ENCODE measurements at regions not wholly inside any gene's neighbourhood (a gene's known extent, or its start where the extent isn't known, plus 50 kb on each side); places are given as distances from the start of the nearest gene placed in this dataset.

- Histone ChIP-seq H3K27ac (no peak overlapping the region), H3K9me3 (ENCODE audit: low read depth) (no peaks in the 10 kb centered on the region), H3F3A (ENCODE audit: low read depth) (no peaks in the 10 kb centered on the region), H3K27me3 (no peaks in the 10 kb centered on the region), H2AFZ (replicated peaks) (no peak overlapping the region), H3K9ac (no peak overlapping the region), H3K36me3 (no peaks in the 10 kb centered on the region), H3K4me1 (peaks cover 12% of the 10 kb centered on the region), H3K4me3 (no peak overlapping the region), H3K4me2 (no peak overlapping the region), H3K79me2 (ENCODE audit: low read depth) (no peaks in the 10 kb centered on the region), H4K20me1 (ENCODE audit: low read depth) (no peaks in the 10 kb centered on the region)
- TF ChIP-seq EZH2 (IDR thresholded peaks at IDR 0.05) = no peak
- DNase-seq (ENCODE audit: low spot score) = peak; percentile 75
- no peaks in the 10 kb centered on the region for H3K9me3 Mint-ChIP-seq
- H3K36me3 Mint-ChIP-seq = no peaks in the 10 kb centered on the region
- H3K4me1 Mint-ChIP-seq = peaks cover 15% of the 10 kb centered on the region
- H3K4me3 Mint-ChIP-seq = no peak overlapping the region
- H3K27ac Mint-ChIP-seq = peak overlapping the region; percentile 33
- H3K27me3 Mint-ChIP-seq (ENCODE audit: insufficient read depth, low read depth) = no peaks in the 10 kb centered on the region
Measured at GRCh38 chr3:120846073-120846472, 61.9 kb upstream of the STXBP5L start.

GRCh38 chr3:120848503-120848902 is 59.5 kb upstream of the STXBP5L start:
- Histone ChIP-seq H3K36me3 (no peaks in the 10 kb centered on the region), H3K9ac (no peak overlapping the region), H3K4me1 (peaks cover 12% of the 10 kb centered on the region), H3K27ac (no peak overlapping the region), H3F3A (ENCODE audit: low read depth) (no peaks in the 10 kb centered on the region), H2AFZ (replicated peaks) (no peak overlapping the region), H3K79me2 (ENCODE audit: low read depth) (no peaks in the 10 kb centered on the region), H3K4me2 (no peak overlapping the region), H3K27me3 (no peaks in the 10 kb centered on the region), H4K20me1 (ENCODE audit: low read depth) (no peaks in the 10 kb centered on the region), H3K4me3 (no peak overlapping the region), H3K9me3 (ENCODE audit: low read depth) (no peaks in the 10 kb centered on the region)
- H3K27me3 Mint-ChIP-seq (ENCODE audit: insufficient read depth, low read depth) = no peaks in the 10 kb centered on the region
- no peak overlapping the region for H3K4me3 Mint-ChIP-seq
- no peak for DNase-seq (ENCODE audit: low spot score)
- no peaks in the 10 kb centered on the region for H3K36me3 Mint-ChIP-seq
- no peaks in the 10 kb centered on the region for H3K9me3 Mint-ChIP-seq
- TF ChIP-seq EZH2phosphoT487 (IDR thresholded peaks at IDR 0.05) (no peak), EZH2 (IDR thresholded peaks at IDR 0.05) (no peak)
- TF ChIP-seq, protein P1, sequence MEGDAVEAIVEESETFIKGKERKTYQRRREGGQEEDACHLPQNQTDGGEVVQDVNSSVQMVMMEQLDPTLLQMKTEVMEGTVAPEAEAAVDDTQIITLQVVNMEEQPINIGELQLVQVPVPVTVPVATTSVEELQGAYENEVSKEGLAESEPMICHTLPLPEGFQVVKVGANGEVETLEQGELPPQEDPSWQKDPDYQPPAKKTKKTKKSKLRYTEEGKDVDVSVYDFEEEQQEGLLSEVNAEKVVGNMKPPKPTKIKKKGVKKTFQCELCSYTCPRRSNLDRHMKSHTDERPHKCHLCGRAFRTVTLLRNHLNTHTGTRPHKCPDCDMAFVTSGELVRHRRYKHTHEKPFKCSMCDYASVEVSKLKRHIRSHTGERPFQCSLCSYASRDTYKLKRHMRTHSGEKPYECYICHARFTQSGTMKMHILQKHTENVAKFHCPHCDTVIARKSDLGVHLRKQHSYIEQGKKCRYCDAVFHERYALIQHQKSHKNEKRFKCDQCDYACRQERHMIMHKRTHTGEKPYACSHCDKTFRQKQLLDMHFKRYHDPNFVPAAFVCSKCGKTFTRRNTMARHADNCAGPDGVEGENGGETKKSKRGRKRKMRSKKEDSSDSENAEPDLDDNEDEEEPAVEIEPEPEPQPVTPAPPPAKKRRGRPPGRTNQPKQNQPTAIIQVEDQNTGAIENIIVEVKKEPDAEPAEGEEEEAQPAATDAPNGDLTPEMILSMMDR (IDR thresholded peaks at IDR 0.05) = no peak
- H3K27ac Mint-ChIP-seq = no peak overlapping the region
- peaks cover 15% of the 10 kb centered on the region for H3K4me1 Mint-ChIP-seq

DNA sequence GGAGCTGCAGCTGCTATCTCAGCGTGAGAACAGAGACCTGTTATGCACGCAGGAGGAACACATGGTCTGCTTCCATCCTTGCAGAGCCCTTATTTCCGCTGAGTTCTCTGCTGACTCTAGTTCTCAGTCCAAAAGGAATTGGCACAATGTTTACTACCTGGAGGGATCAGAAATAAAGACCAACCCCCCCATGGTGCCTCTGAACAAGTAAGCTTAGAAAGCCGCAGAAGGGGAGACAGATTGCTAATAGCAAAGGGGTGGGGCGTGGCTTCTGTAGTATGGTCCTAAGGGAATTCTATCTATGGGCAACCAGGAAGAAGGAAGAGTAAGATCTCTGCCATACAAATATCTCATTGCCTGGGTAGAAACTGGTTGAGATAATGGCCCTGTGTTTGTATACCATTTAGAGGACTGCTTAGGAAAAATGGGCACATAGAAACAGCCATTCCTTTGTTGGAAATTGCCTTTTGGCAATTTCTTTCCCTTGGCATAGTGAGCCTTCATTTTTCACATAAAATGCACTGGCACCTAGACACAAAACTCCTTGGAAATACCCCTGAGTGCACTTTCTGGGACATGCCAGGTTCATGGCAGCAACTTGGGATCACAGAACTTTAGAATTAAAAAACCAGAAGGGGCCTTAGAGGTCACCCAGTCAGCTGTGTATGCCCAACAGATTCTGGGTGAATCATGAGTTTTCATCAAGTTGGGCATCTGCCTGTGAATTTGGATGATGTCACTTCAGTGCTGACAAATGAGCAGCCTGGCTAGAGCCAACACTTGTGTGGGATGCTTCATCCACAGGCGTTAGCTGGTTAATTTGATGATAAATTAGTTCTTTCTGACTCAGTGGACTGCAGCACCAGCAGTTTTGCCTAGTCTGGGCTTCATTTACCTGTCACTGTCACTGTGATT is 57.4 kb upstream of the STXBP5L start:
- Histone ChIP-seq H3K9me3 (ENCODE audit: low read depth) (no peaks in the 10 kb centered on the region), H3K4me1 (peaks cover 12% of the 10 kb centered on the region), H4K20me1 (ENCODE audit: low read depth) (no peaks in the 10 kb centered on the region), H2AFZ (replicated peaks) (peak overlapping the region; percentile 76), H3K36me3 (no peaks in the 10 kb centered on the region), H3F3A (ENCODE audit: low read depth) (no peaks in the 10 kb centered on the region), H3K27me3 (no peaks in the 10 kb centered on the region), H3K4me2 (no peak overlapping the region), H3K79me2 (ENCODE audit: low read depth) (no peaks in the 10 kb centered on the region), H3K9ac (no peak overlapping the region), H3K4me3 (no peak overlapping the region), H3K27ac (no peak overlapping the region)
- Mint-ChIP-seq H3K36me3 (no peaks in the 10 kb centered on the region), H3K27me3 (ENCODE audit: insufficient read depth, low read depth) (no peaks in the 10 kb centered on the region), H3K27ac (no peak overlapping the region), H3K4me3 (no peak overlapping the region), H3K4me1 (peaks cover 17% of the 10 kb centered on the region), H3K9me3 (no peaks in the 10 kb centered on the region)
- no peak for TF ChIP-seq EZH2phosphoT487 (IDR thresholded peaks at IDR 0.05)
- no peak for TF ChIP-seq EZH2 (IDR thresholded peaks at IDR 0.05)
- TF ChIP-seq, protein P1 (IDR thresholded peaks at IDR 0.05) = no peak
- DNase-seq (ENCODE audit: low spot score) = no peak

- Mint-ChIP-seq H3K4me3 (no peak overlapping the region), H3K27ac (no peak overlapping the region), H3K9me3 (no peaks in the 10 kb centered on the region), H3K4me1 (peaks cover 14% of the 10 kb centered on the region), H3K27me3 (ENCODE audit: insufficient read depth, low read depth) (no peaks in the 10 kb centered on the region), H3K36me3 (no peaks in the 10 kb centered on the region)
- Histone ChIP-seq H3K36me3 (no peaks in the 10 kb centered on the region), H3K4me3 (no peak overlapping the region), H3K4me1 (peaks cover 5% of the 10 kb centered on the region), H3K4me2 (no peak overlapping the region), H3K79me2 (ENCODE audit: low read depth) (no peaks in the 10 kb centered on the region), H3F3A (ENCODE audit: low read depth) (no peaks in the 10 kb centered on the region), H3K27ac (no peak overlapping the region), H2AFZ (replicated peaks) (no peak overlapping the region), H3K9me3 (ENCODE audit: low read depth) (no peaks in the 10 kb centered on the region), H3K27me3 (no peaks in the 10 kb centered on the region), H3K9ac (no peak overlapping the region), H4K20me1 (ENCODE audit: low read depth) (no peaks in the 10 kb centered on the region)
- TF ChIP-seq EZH2 (IDR thresholded peaks at IDR 0.05) (no peak), EZH2phosphoT487 (IDR thresholded peaks at IDR 0.05) (no peak)
- TF ChIP-seq, protein P1 (IDR thresholded peaks at IDR 0.05) = no peak
- DNase-seq (ENCODE audit: low spot score) = no peak
Measured at GRCh38 chr3:120852412-120852811, 55.6 kb upstream of the STXBP5L start.
